OCI-LY1 (cell line): ENCODE measurements at regions not wholly inside any gene's neighbourhood (a gene's known extent, or its start where the extent isn't known, plus 50 kb on each side); places are given as distances from the start of the nearest gene placed in this dataset.

Experiments used
- H2AFZ ChIP-seq: fragments of 200-600 bp; sonication (generic), shearing (Covaris generic); 2 replicates; pipeline ENCODE4 v1.6.0; 2014; ENCODE audit warnings: antibody characterized with exemption, mild to moderate bottlenecking, low read length
- H3F3A ChIP-seq: fragments of 200-600 bp; sonication (generic), shearing (Covaris generic); 2 replicates; pipeline ENCODE4 v1.6.0; 2014; ENCODE audit warnings: mild to moderate bottlenecking, antibody characterized with exemption, low read length, moderate library complexity; ENCODE audit not compliant: insufficient read depth
- H3K27ac ChIP-seq: fragments of 200-600 bp; sonication (generic); 2 replicates; pipeline ENCODE4 v1.5.1; 2014; ENCODE audit warnings: low read length, mixed run types, mild to moderate bottlenecking, low read depth; ENCODE audit not compliant: poor library complexity, severe bottlenecking
- H3K27me3 ChIP-seq: fragments of 200-600 bp; sonication (generic); 2 replicates; pipeline ENCODE4 v1.6.0; 2014; ENCODE audit warnings: antibody characterized with exemption, mild to moderate bottlenecking, low read length, moderate library complexity; ENCODE audit not compliant: insufficient read depth
- H3K36me3 ChIP-seq: fragments of 200-600 bp; sonication (generic); 2 replicates; pipeline ENCODE4 v1.6.1; 2014; ENCODE audit warnings: mild to moderate bottlenecking, antibody characterized with exemption, low read length, moderate library complexity, mixed read lengths; ENCODE audit not compliant: insufficient read depth
- H3K4me1 ChIP-seq: fragments of 200-600 bp; sonication (generic); 2 replicates; pipeline ENCODE4 v1.5.1; 2014; ENCODE audit warnings: mild to moderate bottlenecking, low read length, moderate library complexity; ENCODE audit not compliant: insufficient read depth, severe bottlenecking
- H3K4me2 ChIP-seq: fragments of 200-600 bp; sonication (generic), shearing (Covaris generic); 2 replicates; pipeline ENCODE4 v1.6.1; 2014; ENCODE audit warnings: low read length
- H3K4me3 ChIP-seq: fragments of 200-600 bp; sonication (generic); 2 replicates; pipeline ENCODE4 v1.5.1; 2014; ENCODE audit warnings: low read length, low read depth, mild to moderate bottlenecking, mixed read lengths; ENCODE audit not compliant: poor library complexity, severe bottlenecking
- H3K79me2 ChIP-seq: fragments of 200-600 bp; shearing (Covaris generic); 2 replicates; pipeline ENCODE4 v1.6.1; 2016; ENCODE audit warnings: mixed run types, low read length, mixed read lengths; ENCODE audit not compliant: insufficient read depth
- H3K9ac ChIP-seq: fragments of 200-600 bp; sonication (generic), shearing (Covaris generic); 2 replicates; pipeline ENCODE4 v1.6.1; 2014; ENCODE audit warnings: mild to moderate bottlenecking, low read length, mixed read lengths
- H3K9me2 ChIP-seq: fragments of 200-600 bp; sonication (generic), shearing (Covaris generic); 2 replicates; pipeline ENCODE4 v1.6.1; 2014; ENCODE audit warnings: low read depth, mild to moderate bottlenecking, low read length, mixed read lengths
- H3K9me3 ChIP-seq: fragments of 200-600 bp; shearing (Covaris generic); 2 replicates; pipeline ENCODE4 v1.6.1; 2014; ENCODE audit warnings: low read length, mixed read lengths
- H4K20me1 ChIP-seq: fragments of 200-600 bp; sonication (generic), shearing (Covaris generic); 2 replicates; pipeline ENCODE4 v1.6.0; 2016; ENCODE audit warnings: mild to moderate bottlenecking, low read length; ENCODE audit not compliant: insufficient read depth
- EZH2 ChIP-seq: fragments of 200-600 bp; sonication (generic), shearing (Covaris generic); IDR thresholded peaks from 2 replicates; pipeline ENCODE4 v1.8.0; 2017; ENCODE audit warnings: borderline replicate concordance, mixed run types, mild to moderate bottlenecking, antibody characterized with exemption, low read length, moderate library complexity, mixed read lengths
- TF ChIP-seq, protein P1 (sequence below): fragments of 200-600 bp; sonication (generic), shearing (Covaris generic); IDR thresholded peaks from 2 replicates; pipeline ENCODE4 v1.5.1; 2017; ENCODE audit warnings: mild to moderate bottlenecking, antibody characterized with exemption, low read length, moderate library complexity, mixed read lengths

DNA sequence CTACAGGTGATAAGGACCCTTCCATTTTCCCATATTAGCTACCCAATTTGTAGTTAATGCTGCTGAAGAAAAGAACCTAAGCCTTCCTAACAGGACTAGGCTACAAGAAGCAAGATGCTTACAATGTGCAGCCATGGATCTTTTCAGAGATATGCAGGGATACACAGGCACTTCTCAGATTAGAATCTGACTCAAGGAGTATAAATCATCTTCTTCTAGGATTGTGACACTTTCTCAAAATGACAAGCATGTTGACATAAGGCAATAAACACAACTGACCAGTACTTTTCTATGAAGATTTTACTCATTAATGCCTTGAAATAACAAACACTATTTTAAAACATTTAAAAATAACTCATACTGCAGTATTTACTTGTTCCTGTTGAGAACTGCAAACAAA lies 127.9 kb upstream of the ACVR2A start:
- Histone ChIP-seq H3K9me2 (no peaks in the 10 kb centered on the region), H3K27me3 (no peaks in the 10 kb centered on the region), H3F3A (no peaks in the 10 kb centered on the region), H4K20me1 (no peaks in the 10 kb centered on the region), H3K4me3 (no peak overlapping the region), H3K4me1 (no peaks in the 10 kb centered on the region), H3K9ac (no peak overlapping the region), H3K9me3 (no peaks in the 10 kb centered on the region), H3K36me3 (no peaks in the 10 kb centered on the region), H3K27ac (no peak overlapping the region), H2AFZ (no peak overlapping the region), H3K79me2 (no peaks in the 10 kb centered on the region), H3K4me2 (no peak overlapping the region)
- TF ChIP-seq EZH2, result no peak
- TF ChIP-seq, protein P1, sequence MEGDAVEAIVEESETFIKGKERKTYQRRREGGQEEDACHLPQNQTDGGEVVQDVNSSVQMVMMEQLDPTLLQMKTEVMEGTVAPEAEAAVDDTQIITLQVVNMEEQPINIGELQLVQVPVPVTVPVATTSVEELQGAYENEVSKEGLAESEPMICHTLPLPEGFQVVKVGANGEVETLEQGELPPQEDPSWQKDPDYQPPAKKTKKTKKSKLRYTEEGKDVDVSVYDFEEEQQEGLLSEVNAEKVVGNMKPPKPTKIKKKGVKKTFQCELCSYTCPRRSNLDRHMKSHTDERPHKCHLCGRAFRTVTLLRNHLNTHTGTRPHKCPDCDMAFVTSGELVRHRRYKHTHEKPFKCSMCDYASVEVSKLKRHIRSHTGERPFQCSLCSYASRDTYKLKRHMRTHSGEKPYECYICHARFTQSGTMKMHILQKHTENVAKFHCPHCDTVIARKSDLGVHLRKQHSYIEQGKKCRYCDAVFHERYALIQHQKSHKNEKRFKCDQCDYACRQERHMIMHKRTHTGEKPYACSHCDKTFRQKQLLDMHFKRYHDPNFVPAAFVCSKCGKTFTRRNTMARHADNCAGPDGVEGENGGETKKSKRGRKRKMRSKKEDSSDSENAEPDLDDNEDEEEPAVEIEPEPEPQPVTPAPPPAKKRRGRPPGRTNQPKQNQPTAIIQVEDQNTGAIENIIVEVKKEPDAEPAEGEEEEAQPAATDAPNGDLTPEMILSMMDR, result no peak

DNA sequence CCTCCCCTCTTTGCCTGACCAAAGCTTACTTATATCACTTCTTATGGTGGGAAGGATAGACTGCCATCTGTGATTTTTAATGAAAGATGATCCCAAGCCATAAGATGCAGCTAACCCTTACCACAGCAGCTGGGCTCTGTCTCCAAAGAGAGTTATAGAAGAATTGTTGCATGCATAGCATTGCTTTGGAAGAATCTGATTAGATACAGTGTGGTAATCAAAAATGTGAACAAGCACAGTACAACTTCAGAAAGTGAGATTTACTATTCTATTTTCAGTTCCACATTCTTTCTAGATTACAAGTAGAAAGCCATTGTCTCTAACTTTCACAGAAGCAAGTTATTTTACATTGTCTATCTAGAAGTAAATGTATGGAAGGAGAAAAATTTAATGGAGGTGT lies 129.0 kb upstream of the ACVR2A start:
- H3K4me3 ChIP-seq, result no peak overlapping the region
- H3K36me3 ChIP-seq, result no peaks in the 10 kb centered on the region
- no peaks in the 10 kb centered on the region for H3K79me2 ChIP-seq
- no peaks in the 10 kb centered on the region for H3K27me3 ChIP-seq
- no peak overlapping the region for H3K4me2 ChIP-seq
- H3K27ac ChIP-seq, result no peak overlapping the region
- no peaks in the 10 kb centered on the region for H3K9me3 ChIP-seq
- H4K20me1 ChIP-seq, result no peaks in the 10 kb centered on the region
- no peak for TF ChIP-seq EZH2
- TF ChIP-seq, protein P1, result no peak
- no peaks in the 10 kb centered on the region for H3F3A ChIP-seq
- H3K9me2 ChIP-seq, result no peaks in the 10 kb centered on the region
- H3K9ac ChIP-seq, result no peak overlapping the region
- H2AFZ ChIP-seq, result no peak overlapping the region
- H3K4me1 ChIP-seq, result no peaks in the 10 kb centered on the region

- no peak overlapping the region for H3K27ac ChIP-seq
- TF ChIP-seq, protein P1, result no peak
- no peak for TF ChIP-seq EZH2
- no peaks in the 10 kb centered on the region for H3K27me3 ChIP-seq
- H3K79me2 ChIP-seq, result no peaks in the 10 kb centered on the region
- no peaks in the 10 kb centered on the region for H4K20me1 ChIP-seq
- no peaks in the 10 kb centered on the region for H3K9me2 ChIP-seq
- no peak overlapping the region for H3K4me2 ChIP-seq
- no peak overlapping the region for H2AFZ ChIP-seq
- no peak overlapping the region for H3K4me3 ChIP-seq
- no peaks in the 10 kb centered on the region for H3F3A ChIP-seq
- no peaks in the 10 kb centered on the region for H3K36me3 ChIP-seq
- no peaks in the 10 kb centered on the region for H3K4me1 ChIP-seq
- no peaks in the 10 kb centered on the region for H3K9me3 ChIP-seq
- no peak overlapping the region for H3K9ac ChIP-seq
These were observed 130.2 kb upstream of the ACVR2A start for GRCh38 chr2:147714582-147714981.
